Choroid plexus epithelial cell (primary cell): ENCODE measurements at regions not wholly inside any gene's neighbourhood (a gene's known extent, or its start where the extent isn't known, plus 50 kb on each side); places are given as distances from the start of the nearest gene placed in this dataset.

ENCODE experiments used
- DNase-seq: peaks from one replicate; pipeline ENCODE4 v3.0.0-alpha.2; 2010; ENCODE audit warnings: low read depth
- H3K4me3 ChIP-seq: 2 replicates; pipeline ENCODE4 v1.5.1; 2011; ENCODE audit warnings: low read depth, mild to moderate bottlenecking, control low read depth, low read length, moderate library complexity
- TF ChIP-seq, protein P1 (sequence below): conservative IDR thresholded peaks from 2 replicates; pipeline ENCODE4 v1.5.1; 2011; ENCODE audit warnings: low read depth, mild to moderate bottlenecking, control low read depth, inconsistent platforms, low read length, moderate library complexity

DNA sequence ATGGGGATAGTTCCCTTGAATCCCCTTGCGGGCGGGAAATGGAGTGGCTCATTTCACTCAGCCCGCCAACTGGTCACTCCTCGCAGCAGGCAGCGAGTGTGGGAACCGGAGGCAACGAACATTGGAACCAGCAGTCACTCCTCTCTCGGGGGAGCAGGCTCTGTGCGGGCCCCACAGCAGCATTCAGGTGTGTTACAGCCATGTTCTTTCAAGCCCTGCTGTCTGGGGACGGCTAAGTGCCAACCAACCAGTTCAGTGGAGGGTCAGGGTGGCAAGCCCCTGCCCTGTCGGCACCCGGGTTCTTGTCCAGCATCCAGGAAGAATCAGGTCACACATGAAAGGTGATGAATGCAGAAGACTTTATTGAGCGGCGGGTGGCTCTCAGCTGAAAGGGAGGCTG, 370.5 kb downstream of the NUF2 start:
- no peak for DNase-seq
- no peak overlapping the region for H3K4me3 ChIP-seq
- TF ChIP-seq, protein P1, sequence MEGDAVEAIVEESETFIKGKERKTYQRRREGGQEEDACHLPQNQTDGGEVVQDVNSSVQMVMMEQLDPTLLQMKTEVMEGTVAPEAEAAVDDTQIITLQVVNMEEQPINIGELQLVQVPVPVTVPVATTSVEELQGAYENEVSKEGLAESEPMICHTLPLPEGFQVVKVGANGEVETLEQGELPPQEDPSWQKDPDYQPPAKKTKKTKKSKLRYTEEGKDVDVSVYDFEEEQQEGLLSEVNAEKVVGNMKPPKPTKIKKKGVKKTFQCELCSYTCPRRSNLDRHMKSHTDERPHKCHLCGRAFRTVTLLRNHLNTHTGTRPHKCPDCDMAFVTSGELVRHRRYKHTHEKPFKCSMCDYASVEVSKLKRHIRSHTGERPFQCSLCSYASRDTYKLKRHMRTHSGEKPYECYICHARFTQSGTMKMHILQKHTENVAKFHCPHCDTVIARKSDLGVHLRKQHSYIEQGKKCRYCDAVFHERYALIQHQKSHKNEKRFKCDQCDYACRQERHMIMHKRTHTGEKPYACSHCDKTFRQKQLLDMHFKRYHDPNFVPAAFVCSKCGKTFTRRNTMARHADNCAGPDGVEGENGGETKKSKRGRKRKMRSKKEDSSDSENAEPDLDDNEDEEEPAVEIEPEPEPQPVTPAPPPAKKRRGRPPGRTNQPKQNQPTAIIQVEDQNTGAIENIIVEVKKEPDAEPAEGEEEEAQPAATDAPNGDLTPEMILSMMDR: no peak

DNA sequence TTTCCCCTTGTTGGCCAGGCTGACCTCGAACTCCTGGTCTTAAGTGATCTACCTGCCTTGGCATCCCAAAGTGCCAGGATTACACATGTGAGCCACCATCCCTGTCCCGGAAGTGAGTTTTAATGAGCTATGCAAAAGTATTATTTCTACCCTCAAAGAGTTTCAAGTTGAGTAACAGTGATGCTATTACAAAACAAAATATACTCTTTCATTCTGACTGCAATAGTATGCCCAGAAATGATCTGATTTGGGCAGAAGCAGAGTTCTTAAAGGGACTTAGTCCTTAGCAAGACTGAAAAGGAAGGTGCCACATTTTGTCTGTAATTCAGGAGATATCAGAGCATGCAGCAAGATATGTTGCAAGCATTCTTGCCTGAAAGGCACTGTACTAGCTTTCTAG, 375.4 kb downstream of the NUF2 start:
- TF ChIP-seq, protein P1: no peak
- DNase-seq: no peak
- H3K4me3 ChIP-seq: no peak overlapping the region

DNA sequence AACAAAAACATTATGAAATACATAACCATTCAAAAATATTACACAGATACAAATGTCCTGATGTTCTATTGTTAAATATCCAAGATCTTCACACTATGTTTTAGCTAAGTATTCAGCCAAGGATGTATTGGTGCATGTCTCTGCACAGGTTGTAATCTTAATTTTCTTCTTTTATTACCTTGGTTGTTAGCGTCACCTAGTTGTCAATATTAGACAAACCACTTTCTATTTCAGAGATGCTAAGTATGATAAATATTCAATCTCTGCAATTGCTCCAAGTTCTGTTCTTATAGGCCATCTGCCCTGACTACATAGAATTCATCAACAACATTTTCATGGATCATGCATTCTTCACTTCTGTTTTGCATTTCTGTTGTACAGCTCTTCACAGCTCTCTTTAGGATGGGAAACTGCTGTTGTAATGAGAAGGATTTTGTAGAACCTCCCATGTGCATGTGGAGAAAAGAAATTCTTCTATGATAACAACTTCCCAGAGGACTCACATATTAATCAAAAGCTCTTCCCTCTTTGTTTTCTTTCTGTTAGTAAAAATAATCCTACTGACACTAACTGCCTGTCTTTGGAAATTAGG, 380.1 kb downstream of the NUF2 start:
- DNase-seq: no peak
- H3K4me3 ChIP-seq: no peak overlapping the region
- TF ChIP-seq, protein P1: no peak

GRCh38 chr1:163703794-163704193, 382.0 kb downstream of the NUF2 start:
- no peak for DNase-seq
- TF ChIP-seq, protein P1: no peak
- no peak overlapping the region for H3K4me3 ChIP-seq

DNA sequence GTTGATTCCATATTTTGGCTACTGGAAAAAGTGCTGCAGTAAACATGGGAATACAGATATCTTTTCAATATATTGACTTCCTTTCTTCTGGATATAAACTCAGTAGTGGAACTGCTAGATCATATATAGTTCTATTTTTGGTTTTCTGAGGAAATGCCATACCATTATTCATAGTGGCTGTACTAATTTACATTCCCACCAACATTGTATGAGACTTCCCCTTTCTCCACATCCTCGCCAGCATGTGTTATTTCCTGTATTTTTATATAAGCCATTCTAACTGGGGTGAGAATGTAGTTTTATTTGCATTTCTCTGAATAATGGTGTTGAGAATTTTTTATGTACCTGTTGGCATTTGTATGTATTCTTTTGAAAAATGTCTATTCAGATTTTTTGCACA, 385.2 kb downstream of the NUF2 start:
- TF ChIP-seq, protein P1: no peak
- H3K4me3 ChIP-seq: no peak overlapping the region
- DNase-seq: no peak

GRCh38 chr1:163709636-163710035, 387.9 kb downstream of the NUF2 start:
- DNase-seq: no peak
- TF ChIP-seq, protein P1: no peak
- H3K4me3 ChIP-seq: no peak overlapping the region

DNA sequence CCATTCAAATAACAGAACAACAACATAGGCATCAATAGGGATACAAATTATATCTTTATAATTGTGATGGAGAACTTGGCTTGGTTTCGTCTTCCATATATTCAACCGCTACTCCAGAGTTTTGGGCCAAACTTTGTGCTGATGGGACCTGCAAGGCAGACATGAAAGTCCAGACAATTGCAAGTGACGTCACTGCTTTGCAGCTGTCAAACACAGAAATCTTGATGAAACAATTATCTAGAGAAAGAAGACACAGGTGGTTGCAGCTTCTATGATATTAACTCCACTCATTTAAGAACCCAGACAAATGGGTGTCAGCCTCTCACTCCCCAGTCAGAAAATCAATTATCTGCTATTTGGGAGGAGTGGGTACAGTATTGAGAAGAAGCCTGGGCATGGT, 390.6 kb downstream of the NUF2 start:
- no peak for DNase-seq
- no peak overlapping the region for H3K4me3 ChIP-seq
- TF ChIP-seq, protein P1: no peak
